Natural killer cell treated with Interleukin-12 subunit alpha and Interleukin-12 subunit beta and Interleukin-15 and Interleukin-18, amount 100 ng/mL, for 72 hours (primary cell): ENCODE measurements at regions not wholly inside any gene's neighbourhood (a gene's known extent, or its start where the extent isn't known, plus 50 kb on each side); places are given as distances from the start of the nearest gene placed in this dataset.

Experiments
- ATAC-seq, 2 donors: fragments of 150-1000 bp; cut with Tn5 transposase in 1 of 2; sonication (Bioruptor Pico), chemical (Tn5 transposase) in 1 of 2; 2 replicates each; pipeline ENCODE4 v1.10.0; 2021
- DNase-seq: peaks from one replicate; pipeline ENCODE4 v3.0.0; 2022; ENCODE audit warnings: low spot score
- H3K27ac Mint-ChIP-seq, 2 donors: 1 replicate in 1 of 2; 2 replicates in 1 of 2; pipeline ENCODE4 v1.8.0; 2022; ENCODE audit warnings: mixed read lengths in 2 of 2, mild to moderate bottlenecking in 1 of 2, moderate library complexity in 1 of 2
- H3K27me3 Mint-ChIP-seq, 2 donors: 1 replicate in 1 of 2; 2 replicates in 1 of 2; pipeline ENCODE4 v1.8.0; 2022; ENCODE audit warnings: mixed read lengths in 2 of 2
- H3K36me3 Mint-ChIP-seq: one replicate; pipeline ENCODE4 v1.8.0; 2022; ENCODE audit warnings: mixed read lengths
- H3K4me1 Mint-ChIP-seq, 2 donors: 1 replicate in 1 of 2; 2 replicates in 1 of 2; pipeline ENCODE4 v1.8.0; 2022; ENCODE audit warnings: low read depth in 2 of 2, mixed read lengths in 2 of 2, mild to moderate bottlenecking in 1 of 2
- H3K4me3 Mint-ChIP-seq: one replicate; pipeline ENCODE4 v1.8.0; 2022; ENCODE audit warnings: mixed read lengths
- H3K9me3 Mint-ChIP-seq: 2 replicates; pipeline ENCODE4 v1.8.0; 2022; ENCODE audit warnings: mixed read lengths

DNA sequence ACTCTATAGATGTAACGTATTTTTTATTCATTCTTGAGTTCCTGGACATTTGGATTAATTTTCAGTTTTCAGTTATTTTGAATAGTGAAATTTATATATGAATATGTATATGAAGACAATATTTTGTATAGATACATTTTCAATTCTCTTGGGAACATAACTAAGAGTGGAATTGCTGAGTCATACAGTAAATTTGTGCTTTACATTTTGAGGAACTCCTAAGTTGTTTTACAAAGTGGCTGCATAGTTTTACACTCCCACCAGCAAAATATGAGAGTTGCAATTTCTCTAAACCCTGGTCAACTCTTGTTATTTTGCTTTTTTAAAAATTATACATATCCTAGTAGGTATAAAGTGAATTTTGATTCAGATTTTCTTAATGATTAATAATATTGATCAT is 1838.6 kb upstream of the SEL1L start:
- peaks cover 4% of the 10 kb centered on the region for H3K36me3 Mint-ChIP-seq

DNA sequence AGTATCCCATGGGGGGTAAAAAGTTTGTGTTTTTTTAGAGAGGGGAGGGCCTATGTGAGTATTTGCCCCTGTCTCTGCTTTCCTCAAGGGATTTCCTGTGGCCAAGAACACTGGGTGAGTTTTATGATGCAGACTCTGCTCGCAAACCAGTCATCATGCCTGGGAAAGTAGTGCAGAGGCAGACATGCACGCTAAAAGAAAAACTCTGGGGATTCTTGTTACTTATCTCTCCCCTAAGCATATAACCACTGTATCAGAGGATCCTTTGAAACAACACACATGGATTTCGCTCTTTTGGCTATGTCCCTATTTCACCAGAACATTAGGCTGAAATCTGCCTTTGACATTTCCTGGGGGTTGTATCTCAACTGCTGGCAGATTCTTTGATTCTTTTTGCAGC is 1845.8 kb upstream of the SEL1L start:
- DNase-seq = no peak
- Mint-ChIP-seq H3K27ac (no peak overlapping the region), H3K36me3 (no peaks in the 10 kb centered on the region), H3K9me3 (peaks cover 26% of the 10 kb centered on the region), H3K4me3 (no peak overlapping the region), H3K27me3 (no peaks in the 10 kb centered on the region), H3K4me1 (no peaks in the 10 kb centered on the region)
- no peak for ATAC-seq

More for the DNA sequence above, 1838.6 kb upstream of the SEL1L start:
- no peak for ATAC-seq
- DNase-seq = no peak
- Mint-ChIP-seq H3K27ac (no peak overlapping the region), H3K9me3 (peaks cover 13% of the 10 kb centered on the region), H3K27me3 (no peaks in the 10 kb centered on the region), H3K4me3 (no peak overlapping the region), H3K4me1 (no peaks in the 10 kb centered on the region)

DNA sequence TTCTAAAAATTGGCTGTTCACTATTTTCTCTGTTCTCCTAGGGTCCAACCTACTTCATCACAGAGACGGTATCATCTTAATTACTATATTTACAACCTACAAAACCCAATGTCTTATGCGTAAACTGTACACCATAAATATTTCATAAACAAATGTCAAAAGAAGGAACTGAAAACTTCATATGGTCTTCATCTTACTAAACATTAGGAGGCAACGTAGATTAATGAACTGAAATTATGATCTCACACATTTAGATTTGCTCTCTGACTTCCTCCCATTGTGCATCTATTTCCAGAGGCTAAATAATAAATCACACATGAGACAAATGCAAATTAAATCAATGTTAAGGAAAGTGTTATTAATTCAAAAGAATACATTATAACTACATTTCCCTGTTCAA is 1850.6 kb upstream of the SEL1L start:
- H3K27me3 Mint-ChIP-seq = no peaks in the 10 kb centered on the region
- no peak overlapping the region for H3K27ac Mint-ChIP-seq
- H3K36me3 Mint-ChIP-seq = peaks cover 5% of the 10 kb centered on the region
- H3K4me1 Mint-ChIP-seq = no peaks in the 10 kb centered on the region
- peaks cover 36% of the 10 kb centered on the region for H3K9me3 Mint-ChIP-seq
- ATAC-seq (no peak), DNase-seq (no peak)
- no peak overlapping the region for H3K4me3 Mint-ChIP-seq

DNA sequence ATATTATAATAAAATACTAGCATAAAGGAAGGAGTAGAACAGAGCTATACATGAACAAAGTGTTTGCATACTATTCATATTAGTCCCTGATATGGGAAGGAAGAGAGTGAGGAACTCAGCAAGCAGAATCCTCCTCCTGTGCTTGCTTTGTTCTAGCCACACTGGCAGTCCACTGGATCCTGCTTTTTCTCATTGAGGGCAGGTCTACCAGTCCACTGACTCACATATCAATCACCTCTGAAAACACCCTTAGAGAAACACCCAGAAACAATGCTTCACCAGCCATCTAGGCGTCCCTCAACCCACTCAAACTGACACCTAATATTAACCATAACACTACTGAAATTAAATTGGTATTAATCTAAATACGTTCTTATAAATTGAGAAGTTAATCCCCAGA is 1861.7 kb upstream of the SEL1L start:
- Mint-ChIP-seq H3K36me3 (no peaks in the 10 kb centered on the region), H3K27ac (no peak overlapping the region), H3K9me3 (peaks cover 8% of the 10 kb centered on the region), H3K4me3 (no peak overlapping the region), H3K4me1 (no peaks in the 10 kb centered on the region), H3K27me3 (no peaks in the 10 kb centered on the region)
- DNase-seq (no peak), ATAC-seq (no peak)

DNA sequence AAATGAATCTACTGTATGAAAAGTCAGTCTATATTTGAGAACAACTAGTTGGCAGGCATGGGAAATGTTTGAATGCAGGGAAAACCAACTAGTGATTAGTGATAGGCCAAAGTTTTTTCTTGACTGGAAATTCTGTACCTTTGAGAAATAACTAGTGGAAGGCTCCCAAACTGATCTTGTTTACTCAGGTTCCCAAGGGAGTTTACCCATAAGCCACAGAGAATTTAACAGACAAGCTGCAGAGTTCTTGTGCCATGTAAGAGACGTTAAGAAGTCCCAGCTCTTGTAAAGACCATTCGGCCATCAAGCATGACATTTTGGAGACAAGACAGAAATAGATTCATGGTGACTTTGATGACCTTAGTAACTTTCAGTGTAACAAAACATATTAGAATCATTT is 1882.8 kb upstream of the SEL1L start:
- Mint-ChIP-seq H3K36me3 (no peaks in the 10 kb centered on the region), H3K27me3 (no peaks in the 10 kb centered on the region), H3K9me3 (peaks cover 13% of the 10 kb centered on the region), H3K4me1 (no peaks in the 10 kb centered on the region), H3K27ac (no peak overlapping the region), H3K4me3 (no peak overlapping the region)
- DNase-seq (no peak), ATAC-seq (no peak)

DNA sequence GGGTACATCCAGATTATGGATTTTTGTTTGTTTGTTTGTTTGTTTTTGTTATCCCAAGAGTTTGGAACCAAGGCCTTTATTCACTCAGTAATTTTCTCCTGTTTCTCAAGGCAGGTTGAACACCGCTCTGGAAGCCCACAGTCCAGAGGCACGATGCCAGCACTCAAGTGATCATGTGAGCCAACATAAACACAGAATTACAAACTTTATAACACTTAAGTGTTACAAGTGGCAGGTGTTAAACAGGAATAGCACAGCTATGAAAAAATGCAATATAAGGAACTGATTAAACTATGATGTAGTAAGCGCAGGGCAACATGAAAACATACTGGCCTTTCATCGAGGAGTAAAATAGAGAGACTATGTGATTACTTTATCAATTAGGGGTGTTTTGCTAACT is 1885.8 kb upstream of the SEL1L start:
- H3K9me3 Mint-ChIP-seq = peaks cover 6% of the 10 kb centered on the region
- DNase-seq = no peak
- H3K27ac Mint-ChIP-seq = no peak overlapping the region
- no peaks in the 10 kb centered on the region for H3K36me3 Mint-ChIP-seq
- no peak for ATAC-seq
- H3K4me1 Mint-ChIP-seq = no peaks in the 10 kb centered on the region
- H3K27me3 Mint-ChIP-seq = no peaks in the 10 kb centered on the region
- H3K4me3 Mint-ChIP-seq = no peak overlapping the region

DNA sequence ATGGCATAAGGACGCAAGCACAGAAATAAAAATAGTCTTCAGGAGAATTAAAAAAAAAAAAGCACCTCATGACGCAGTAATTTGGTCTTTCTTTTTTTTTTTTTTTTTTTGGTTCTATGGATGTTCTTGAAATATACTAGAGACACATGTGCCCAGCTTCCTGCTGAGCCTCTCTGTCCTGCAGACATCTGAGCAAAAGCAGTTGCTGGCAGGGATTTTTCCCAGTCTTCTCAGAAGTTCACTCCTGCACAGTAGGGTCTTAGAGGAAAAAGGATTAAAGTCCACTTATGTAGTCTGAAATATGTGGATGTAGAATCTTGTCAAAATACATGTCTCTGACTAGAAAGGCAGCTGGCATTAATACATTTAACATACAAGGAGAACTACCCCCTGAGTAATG is 1888.1 kb upstream of the SEL1L start:
- Mint-ChIP-seq H3K9me3 (peaks cover 6% of the 10 kb centered on the region), H3K36me3 (no peaks in the 10 kb centered on the region), H3K4me3 (no peak overlapping the region), H3K27me3 (no peaks in the 10 kb centered on the region), H3K4me1 (no peaks in the 10 kb centered on the region), H3K27ac (no peak overlapping the region)
- DNase-seq = no peak
- no peak for ATAC-seq

DNA sequence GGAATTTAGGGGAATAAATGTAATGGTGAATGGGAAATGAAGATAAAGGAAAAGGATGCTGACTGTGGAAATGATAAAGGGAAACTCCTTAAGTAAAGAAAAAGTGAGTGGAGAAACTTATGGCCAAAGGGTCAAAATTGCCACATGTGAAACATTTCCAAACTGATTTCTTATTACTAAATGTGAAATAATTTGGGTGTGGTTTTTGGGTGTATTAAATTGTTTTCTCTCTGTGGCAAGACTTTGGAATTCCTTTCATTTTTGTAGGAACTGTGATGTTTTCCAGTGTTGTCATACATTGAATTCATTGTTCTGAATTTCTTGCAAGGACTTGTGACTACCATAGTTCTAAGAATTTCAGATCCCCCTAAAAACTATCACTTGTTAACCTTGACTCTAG is 1891.5 kb upstream of the SEL1L start:
- DNase-seq (no peak), ATAC-seq (no peak)
- Mint-ChIP-seq H3K4me3 (no peak overlapping the region), H3K9me3 (peaks cover 7% of the 10 kb centered on the region), H3K27me3 (no peaks in the 10 kb centered on the region), H3K4me1 (no peaks in the 10 kb centered on the region), H3K36me3 (no peaks in the 10 kb centered on the region), H3K27ac (no peak overlapping the region)

DNA sequence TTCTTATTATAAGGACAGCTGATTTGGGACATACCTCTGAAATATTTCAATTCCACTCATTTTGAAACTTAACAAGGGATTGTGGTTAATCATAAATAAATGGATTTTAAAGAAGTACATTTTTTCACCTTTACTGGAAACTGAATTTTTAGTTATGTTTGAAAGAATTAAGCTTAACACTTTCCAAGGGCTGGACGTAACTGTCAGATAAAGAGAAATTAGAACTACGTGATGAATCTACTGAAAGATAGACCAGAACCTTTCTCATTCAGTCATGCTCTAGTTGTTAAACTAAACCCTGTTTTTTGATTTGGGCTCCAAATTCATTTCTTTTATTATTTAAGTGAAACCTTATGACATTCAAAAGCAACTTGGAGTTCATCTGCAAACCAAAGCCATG is 1892.1 kb upstream of the SEL1L start:
- H3K36me3 Mint-ChIP-seq = no peaks in the 10 kb centered on the region
- H3K27ac Mint-ChIP-seq = no peak overlapping the region
- no peak for DNase-seq
- no peaks in the 10 kb centered on the region for H3K27me3 Mint-ChIP-seq
- no peak for ATAC-seq
- H3K4me1 Mint-ChIP-seq = no peaks in the 10 kb centered on the region
- H3K4me3 Mint-ChIP-seq = no peak overlapping the region
- H3K9me3 Mint-ChIP-seq = peaks cover 7% of the 10 kb centered on the region

DNA sequence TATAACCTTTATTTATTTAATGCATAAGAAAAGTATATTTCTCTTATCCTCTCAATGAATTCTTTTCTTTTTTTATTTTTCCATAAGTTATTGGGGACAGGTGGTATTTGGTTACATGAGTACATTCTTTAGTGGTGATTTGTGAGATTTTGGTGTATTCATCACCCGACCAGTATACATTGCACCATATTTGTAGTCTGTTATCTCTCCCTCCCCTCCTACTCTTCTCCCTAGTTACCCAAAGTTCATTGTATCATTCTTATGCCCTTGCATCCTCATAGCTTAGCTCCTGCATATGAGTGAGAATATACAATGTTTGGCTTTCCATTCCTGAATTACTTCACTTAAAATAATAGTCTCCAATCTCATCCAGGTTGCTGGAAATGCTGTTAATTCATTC is 1900.0 kb upstream of the SEL1L start:
- Mint-ChIP-seq H3K9me3 (peaks cover 6% of the 10 kb centered on the region), H3K4me3 (no peak overlapping the region), H3K4me1 (no peaks in the 10 kb centered on the region), H3K27ac (no peak overlapping the region), H3K36me3 (peaks cover 4% of the 10 kb centered on the region), H3K27me3 (no peaks in the 10 kb centered on the region)
- ATAC-seq = no peak
- DNase-seq = no peak

DNA sequence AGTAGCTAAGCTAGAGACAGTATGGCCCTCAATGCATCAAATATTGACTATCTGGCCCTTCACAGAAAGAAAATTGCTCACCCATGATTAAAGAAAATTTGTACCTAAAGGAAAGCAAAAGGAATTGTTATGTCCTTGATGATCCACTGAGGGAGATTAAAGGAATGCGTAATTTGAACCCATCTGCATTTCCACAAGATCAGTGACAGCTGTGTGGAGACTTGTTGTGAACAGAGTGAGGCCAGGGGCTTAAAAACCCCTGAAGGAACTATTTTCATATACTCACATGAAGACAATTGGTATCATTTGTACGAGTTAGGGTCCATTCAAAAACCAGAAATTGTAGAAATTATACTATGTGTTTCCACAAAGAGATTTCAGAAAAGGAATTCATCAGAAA is 1908.1 kb upstream of the SEL1L start:
- peaks cover 13% of the 10 kb centered on the region for H3K9me3 Mint-ChIP-seq

DNA sequence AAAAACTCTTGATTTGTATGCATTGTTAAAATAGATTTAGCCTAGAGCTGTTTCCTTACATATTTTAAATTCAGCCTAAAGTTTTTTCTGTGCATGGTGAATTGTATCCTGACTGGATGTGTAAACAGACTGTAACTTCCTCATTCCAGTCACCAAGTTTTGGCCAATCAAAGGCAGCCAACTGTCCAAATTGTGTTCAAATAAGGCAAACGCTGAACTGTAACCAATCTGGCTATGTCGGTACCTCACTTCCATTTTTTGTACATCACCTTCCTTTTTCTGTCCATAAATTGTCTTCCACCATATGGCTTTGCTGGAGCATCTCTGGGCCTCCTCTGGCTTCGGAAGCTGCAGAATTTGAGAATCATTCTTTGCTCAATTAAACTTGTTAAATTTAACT is 1921.9 kb upstream of the SEL1L start:
- Mint-ChIP-seq H3K9me3 (peaks cover 21% of the 10 kb centered on the region), H3K27ac (no peak overlapping the region), H3K36me3 (no peaks in the 10 kb centered on the region), H3K4me3 (no peak overlapping the region), H3K27me3 (no peaks in the 10 kb centered on the region), H3K4me1 (no peaks in the 10 kb centered on the region)
- DNase-seq (no peak), ATAC-seq (no peak)

More for the DNA sequence above, 1908.1 kb upstream of the SEL1L start:
- Mint-ChIP-seq H3K36me3 (no peaks in the 10 kb centered on the region), H3K4me1 (no peaks in the 10 kb centered on the region), H3K27me3 (no peaks in the 10 kb centered on the region), H3K4me3 (no peak overlapping the region), H3K27ac (no peak overlapping the region)
- ATAC-seq (no peak), DNase-seq (no peak)

DNA sequence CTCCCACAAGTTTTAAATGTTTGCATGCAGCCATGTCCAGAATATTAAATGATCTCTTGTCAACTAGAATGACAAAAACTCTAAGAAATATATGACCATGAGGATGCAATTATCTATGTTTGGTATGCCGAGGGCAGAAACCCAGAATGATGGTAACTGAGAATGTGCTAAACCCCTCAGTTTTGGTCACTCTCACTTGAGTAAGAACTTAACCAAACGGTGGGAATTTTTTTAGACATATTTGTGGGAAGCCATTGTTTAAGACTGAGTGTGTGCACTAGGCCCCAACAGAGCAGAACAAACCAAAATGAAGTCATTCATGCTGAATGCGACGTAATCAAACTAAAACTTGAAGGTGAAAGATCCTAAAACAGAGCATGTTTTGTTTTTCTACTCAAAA is 1927.9 kb upstream of the SEL1L start:
- H3K4me1 Mint-ChIP-seq = no peaks in the 10 kb centered on the region
- DNase-seq = no peak
- no peak for ATAC-seq
- no peak overlapping the region for H3K4me3 Mint-ChIP-seq
- no peaks in the 10 kb centered on the region for H3K36me3 Mint-ChIP-seq
- no peak overlapping the region for H3K27ac Mint-ChIP-seq
- H3K9me3 Mint-ChIP-seq = peaks cover 28% of the 10 kb centered on the region
- no peaks in the 10 kb centered on the region for H3K27me3 Mint-ChIP-seq

DNA sequence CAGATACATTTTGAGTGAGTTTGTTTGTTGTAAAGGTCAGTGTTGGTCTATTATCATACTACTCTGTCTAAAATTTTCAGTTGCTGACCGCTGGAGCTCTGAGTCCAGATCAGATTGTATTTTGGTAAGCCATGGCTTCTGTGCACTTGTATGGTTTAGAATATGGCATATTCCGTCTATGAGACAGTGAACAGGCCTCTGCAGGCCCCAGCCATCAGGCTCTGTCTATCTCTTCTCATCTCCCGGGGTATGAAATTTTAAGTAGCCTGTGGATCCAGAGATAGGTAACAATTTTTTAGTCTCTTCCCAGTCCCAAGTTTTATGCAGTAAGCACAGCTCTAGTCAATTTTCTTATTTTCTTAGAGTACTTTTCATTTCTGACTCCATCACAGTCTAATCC is 1929.1 kb upstream of the SEL1L start:
- Mint-ChIP-seq H3K4me3 (no peak overlapping the region), H3K4me1 (no peaks in the 10 kb centered on the region), H3K27me3 (no peaks in the 10 kb centered on the region), H3K36me3 (no peaks in the 10 kb centered on the region), H3K27ac (no peak overlapping the region), H3K9me3 (peaks cover 28% of the 10 kb centered on the region)
- ATAC-seq (no peak), DNase-seq (no peak)

DNA sequence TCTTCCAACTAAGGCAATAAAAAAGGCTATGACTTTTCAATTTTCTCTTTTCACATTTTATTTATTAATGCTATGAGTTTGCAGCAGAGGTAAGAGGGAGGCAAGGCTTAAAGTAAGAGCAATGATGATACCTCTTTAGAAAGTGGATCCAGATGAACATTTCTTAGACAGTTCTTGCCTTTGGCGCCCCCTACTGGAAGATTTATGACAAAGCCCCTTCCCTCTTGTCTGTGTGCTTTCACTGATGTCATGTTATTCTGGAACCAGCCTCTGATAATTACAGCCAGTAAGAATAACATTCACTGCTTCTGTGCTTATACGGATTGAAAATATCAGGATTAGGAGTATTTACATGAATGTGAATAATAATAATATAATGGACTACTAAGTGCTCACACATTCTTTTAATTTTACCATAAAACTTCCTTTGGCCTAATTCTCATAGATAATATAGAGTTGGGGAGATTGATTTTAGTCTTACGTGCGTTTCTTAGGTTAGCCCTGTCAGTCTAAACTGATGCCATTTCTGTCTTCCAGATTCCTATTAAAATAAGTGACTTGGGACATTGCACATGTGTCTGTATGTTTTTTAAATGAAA is 1929.9 kb upstream of the SEL1L start:
- Mint-ChIP-seq H3K4me1 (no peaks in the 10 kb centered on the region), H3K36me3 (no peaks in the 10 kb centered on the region), H3K4me3 (no peak overlapping the region), H3K27ac (no peak overlapping the region), H3K9me3 (peaks cover 22% of the 10 kb centered on the region), H3K27me3 (no peaks in the 10 kb centered on the region)
- no peak for DNase-seq
- no peak for ATAC-seq
